NCI-H2227 treated with DMSO at 0.1 percent for 48 hours (cell line): ENCODE measurements at regions not wholly inside any gene's neighbourhood (a gene's known extent, or its start where the extent isn't known, plus 50 kb on each side); places are given as distances from the start of the nearest gene placed in this dataset.

ENCODE experiments used
- DNase-seq: peaks from one replicate; lab custom pipeline; 2025; lab: John Stamatoyannopoulos, UW

- DNase-seq, result no peak
Observed at GRCh38 chr7:42372479-42372878, 135.5 kb upstream of the GLI3 start.

- DNase-seq, result no peak
Observed at GRCh38 chr7:42359946-42360345, 122.9 kb upstream of the GLI3 start.

GRCh38 chr7:42351316-42351935, 114.4 kb upstream of the GLI3 start:
- no peak for DNase-seq

- no peak for DNase-seq
Observed at GRCh38 chr7:42350801-42351200, 113.8 kb upstream of the GLI3 start.

- no peak for DNase-seq
Observed at GRCh38 chr7:42348631-42349030, 111.6 kb upstream of the GLI3 start.

- DNase-seq, result no peak
Observed at GRCh38 chr7:42348071-42348470, 111.1 kb upstream of the GLI3 start.

GRCh38 chr7:42347616-42348015, 110.6 kb upstream of the GLI3 start:
- DNase-seq, result no peak

- DNase-seq, result no peak
Observed at GRCh38 chr7:42345478-42346299, 108.7 kb upstream of the GLI3 start.

- no peak for DNase-seq
Observed at GRCh38 chr7:42344198-42344755, 107.3 kb upstream of the GLI3 start.

- DNase-seq, result no peak
Observed at GRCh38 chr7:42342381-42342780, 105.4 kb upstream of the GLI3 start.

- DNase-seq, result no peak
Observed at GRCh38 chr7:42340436-42340835, 103.4 kb upstream of the GLI3 start.

GRCh38 chr7:42338916-42339540, 102.0 kb upstream of the GLI3 start:
- DNase-seq, result no peak

- no peak for DNase-seq
Observed at GRCh38 chr7:42338231-42338915, 101.4 kb upstream of the GLI3 start.

- DNase-seq, result no peak
Observed at GRCh38 chr7:42337225-42337905, 100.4 kb upstream of the GLI3 start.

GRCh38 chr7:42332605-42333222, 95.7 kb upstream of the GLI3 start:
- no peak for DNase-seq

GRCh38 chr7:42319631-42320030, 82.6 kb upstream of the GLI3 start:
- no peak for DNase-seq

- DNase-seq, result no peak
Observed at GRCh38 chr7:42315631-42316030, 78.6 kb upstream of the GLI3 start.

GRCh38 chr7:42315103-42315502, 78.1 kb upstream of the GLI3 start:
- DNase-seq, result no peak

- DNase-seq, result no peak
Observed at GRCh38 chr7:42314696-42315095, 77.7 kb upstream of the GLI3 start.

GRCh38 chr7:42311195-42311594, 74.2 kb upstream of the GLI3 start:
- no peak for DNase-seq

GRCh38 chr7:42292991-42293521, 56.0 kb upstream of the GLI3 start:
- DNase-seq, result no peak
